IMR-90 (cell line): ENCODE measurements at regions not wholly inside any gene's neighbourhood (a gene's known extent, or its start where the extent isn't known, plus 50 kb on each side); places are given as distances from the start of the nearest gene placed in this dataset.

ENCODE experiments used
- ATAC-seq: fragments of 200-7000 bp; cut with Tn5 transposase; 2 replicates; pipeline ENCODE4 v1.9.1; 2020; ENCODE audit warnings: low read depth, mild to moderate bottlenecking, moderate library complexity
- BruUV-seq: library from RNA; stranded (reverse); fragments of 400-500 nt; replicated peaks from 2 replicates; lab custom pipeline; 2021; lab: Mats Ljungman, UMichigan
- CTCF ChIA-PET: fragments of 300-600 bp; formaldehyde crosslinking; extraction: SDS; loops from one replicate; lab custom pipeline; 2021; ENCODE audit warnings: antibody characterized with exemption; lab: Yijun Ruan, JAX
- POLR2A ChIA-PET: fragments of 300-600 bp; sonication (Branson Sonifier 250); formaldehyde crosslinking; loops from one replicate; lab custom pipeline; 2022; ENCODE audit warnings: antibody characterized with exemption; ENCODE audit not compliant: unreplicated experiment; lab: Charles Lee
- DNase-seq: peaks from one replicate; pipeline ENCODE4 v3.0.0; 2013
- H2AFZ ChIP-seq: replicated peaks from 2 replicates; pipeline ENCODE3; 2013; ENCODE audit warnings: low read length, mild to moderate bottlenecking; ENCODE audit not compliant: poor library complexity
- H2AK5ac ChIP-seq: 2 replicates; pipeline ENCODE4 v1.6.1; 2013; ENCODE audit warnings: low read depth, low read length, inconsistent platforms
- H2AK9ac ChIP-seq: replicated peaks from 2 replicates; pipeline ENCODE3; 2013; ENCODE audit warnings: mild to moderate bottlenecking, low read depth, low read length, moderate library complexity; ENCODE audit not compliant: poor library complexity
- H2BK120ac ChIP-seq: 2 replicates; pipeline ENCODE4 v1.6.1; 2013; ENCODE audit warnings: low read depth, low read length, inconsistent platforms
- H2BK15ac ChIP-seq: 3 replicates; pipeline ENCODE4 v1.6.1; 2013; ENCODE audit warnings: low read depth, low read length, inconsistent platforms
- H2BK20ac ChIP-seq: 2 replicates; pipeline ENCODE4 v1.6.1; 2013; ENCODE audit warnings: low read depth, mild to moderate bottlenecking, inconsistent platforms, low read length, moderate library complexity
- H2BK5ac ChIP-seq: 2 replicates; pipeline ENCODE4 v1.6.1; 2013; ENCODE audit warnings: mild to moderate bottlenecking, low read depth, low read length, inconsistent platforms; ENCODE audit not compliant: poor library complexity, severe bottlenecking
- H3K14ac ChIP-seq: replicated peaks from 2 replicates; pipeline ENCODE4 v1.6.1; 2013; ENCODE audit warnings: low read depth, low read length, inconsistent platforms
- H3K18ac ChIP-seq: 2 replicates; pipeline ENCODE4 v1.6.1; 2013; ENCODE audit warnings: low read depth, low read length, control low read depth
- H3K23ac ChIP-seq: 2 replicates; pipeline ENCODE4 v1.6.1; 2013; ENCODE audit warnings: low read depth, low read length, inconsistent platforms
- H3K27ac ChIP-seq: 2 replicates; pipeline ENCODE4 v1.5.1; 2013; ENCODE audit warnings: mild to moderate bottlenecking, control low read depth, low read length; ENCODE audit not compliant: insufficient read depth
- H3K27me3 ChIP-seq: 2 replicates; pipeline ENCODE4 v1.6.1; 2013; ENCODE audit warnings: low read length; ENCODE audit not compliant: control insufficient read depth, insufficient read depth
- H3K36me3 ChIP-seq: 2 replicates; pipeline ENCODE4 v1.6.1; 2013; ENCODE audit warnings: low read length, mixed read lengths; ENCODE audit not compliant: control insufficient read depth, insufficient read depth
- H3K4ac ChIP-seq: 2 replicates; pipeline ENCODE4 v1.6.1; 2013; ENCODE audit warnings: low read depth, low read length, inconsistent platforms
- H3K4me1 ChIP-seq: 2 replicates; pipeline ENCODE4 v1.6.1; 2013; ENCODE audit warnings: low read length, mixed read lengths; ENCODE audit not compliant: control insufficient read depth, insufficient read depth
- H3K4me2 ChIP-seq: 2 replicates; pipeline ENCODE4 v1.6.1; 2013; ENCODE audit warnings: low read depth, mild to moderate bottlenecking, control low read depth, low read length, moderate library complexity
- H3K4me3 ChIP-seq: 2 replicates; pipeline ENCODE4 v1.5.1; 2013; ENCODE audit warnings: low read depth, mild to moderate bottlenecking, control low read depth, low read length, moderate library complexity; ENCODE audit not compliant: insufficient read depth
- H3K56ac ChIP-seq: 2 replicates; pipeline ENCODE4 v1.6.1; 2013; ENCODE audit warnings: low read length, inconsistent platforms; ENCODE audit not compliant: insufficient read depth; ENCODE audit errors: extremely low read depth
- H3K79me1 ChIP-seq, 2 experiments: 2 replicates each; pipeline ENCODE4 v1.6.1; 2013; ENCODE audit warnings: low read length in 2 of 2, inconsistent platforms in 1 of 2, low read depth in 1 of 2
- H3K9ac ChIP-seq: 2 replicates; pipeline ENCODE4 v1.6.1; 2013; ENCODE audit warnings: low read depth, low read length, control low read depth
- H3K9me1 ChIP-seq: 2 replicates; pipeline ENCODE4 v1.6.1; 2013; ENCODE audit warnings: low read length, inconsistent platforms; ENCODE audit not compliant: insufficient read depth
- H3K9me3 ChIP-seq: 2 replicates; pipeline ENCODE4 v1.6.1; 2013; ENCODE audit warnings: low read length; ENCODE audit not compliant: control insufficient read depth, insufficient read depth
- H4K20me1 ChIP-seq: 2 replicates; pipeline ENCODE4 v1.6.1; 2013; ENCODE audit warnings: low read length, inconsistent platforms; ENCODE audit not compliant: insufficient read depth
- H4K5ac ChIP-seq: 2 replicates; pipeline ENCODE4 v1.6.1; 2013; ENCODE audit warnings: mild to moderate bottlenecking, low read depth, low read length, control low read depth
- H4K8ac ChIP-seq, 2 experiments: 2 replicates each; pipeline ENCODE4 v1.6.1; 2013; ENCODE audit warnings: low read depth in 2 of 2, low read length in 2 of 2, control low read depth in 1 of 2, inconsistent platforms in 1 of 2
- H4K91ac ChIP-seq: 2 replicates; pipeline ENCODE4 v1.6.1; 2013; ENCODE audit warnings: low read depth, low read length, inconsistent platforms; ENCODE audit not compliant: insufficient read depth
- BHLHE40 ChIP-seq: fragments of 150-350 bp; IDR thresholded peaks from 2 replicates; pipeline ENCODE4 v1.6.1; 2016; ENCODE audit warnings: mild to moderate bottlenecking, low read depth, low read length
- FOS ChIP-seq: fragments of 150-350 bp; IDR thresholded peaks from 2 replicates; pipeline ENCODE4 v1.6.1; 2016; ENCODE audit warnings: low read depth, low read length
- MXI1 ChIP-seq: IDR thresholded peaks from 2 replicates; pipeline ENCODE4 v1.6.1; 2012; ENCODE audit warnings: low read depth, mild to moderate bottlenecking, low read length, moderate library complexity, borderline replicate concordance
- POLR2A ChIP-seq: IDR thresholded peaks from 2 replicates; pipeline ENCODE4 v1.6.1; 2012; ENCODE audit warnings: mild to moderate bottlenecking, low read depth, low read length
- RAD21 ChIP-seq: IDR thresholded peaks from 2 replicates; pipeline ENCODE4 v1.6.1; 2012; ENCODE audit warnings: low read length, improper control_type of control experiment
- RCOR1 ChIP-seq: IDR thresholded peaks from 2 replicates; pipeline ENCODE4 v1.6.1; 2012; ENCODE audit warnings: mild to moderate bottlenecking, low read length, improper control_type of control experiment; ENCODE audit not compliant: insufficient replicate concordance
- SMC3 ChIP-seq: fragments of 150-350 bp; IDR thresholded peaks from 2 replicates; pipeline ENCODE4 v1.6.1; 2016; ENCODE audit warnings: low read depth, mild to moderate bottlenecking, antibody characterized with exemption, low read length, moderate library complexity
- WGBS, 2 experiments: methylation state at CpG; one replicate each; pipeline versions ENCODE4 v1.1.5 to v1.1.7; 2013; ENCODE audit warnings: missing lambda C conversion rate in 2 of 2; ENCODE audit not compliant: insufficient read length in 1 of 2; ENCODE audit errors: extremely low coverage in 2 of 2; 5-methylcytosine and 5-hydroxymethylcytosine counted together
- dilution Hi-C: fragments of 300-500 bp; cut with HindIII; formaldehyde crosslinking; loops from one replicate; pipeline ENCODE4 v1.14.3; 2018; ENCODE audit warnings: low sequenced_read_pairs; ENCODE audit not compliant: unreplicated experiment
- in situ Hi-C: fragments of 300-500 bp; cut with MboI; formaldehyde crosslinking; loops from 3 replicates; pipeline ENCODE4 v1.14.3; 2019; ENCODE audit warnings: low sequenced_read_pairs, inconsistent platforms, mixed read lengths
- intact Hi-C: fragments of 100-400 bp; cut with micrococcal nuclease; formaldehyde crosslinking; loops from 2 replicates; pipeline ENCODE4 v1.10.0; 2022

- ChIA-PET POLR2A (no interaction called here), CTCF (no interaction called here)
- H3K79me1 ChIP-seq: no peaks in the 10 kb centered on the region
- no peak overlapping the region for H2AK5ac ChIP-seq
- H2AK9ac ChIP-seq: no peak overlapping the region
- H3K4me2 ChIP-seq: no peak overlapping the region
- no peak overlapping the region for H2BK5ac ChIP-seq
- no peak for ATAC-seq
- no peak overlapping the region for H3K18ac ChIP-seq
- no peaks in the 10 kb centered on the region for H3K9me1 ChIP-seq
- no peak overlapping the region for H3K4me3 ChIP-seq
- no peak overlapping the region for H3K23ac ChIP-seq
- H2BK15ac ChIP-seq: no peak overlapping the region
- in situ Hi-C loops (no loop called here), intact Hi-C loops (no loop called here), dilution Hi-C loops (no loop called here)
- no peak overlapping the region for H4K91ac ChIP-seq
- H3K9ac ChIP-seq: no peak overlapping the region
- no peak overlapping the region for H4K5ac ChIP-seq
- no TSS peak for BruUV-seq
- H3K36me3 ChIP-seq: no peaks in the 10 kb centered on the region
- no peak overlapping the region for H3K56ac ChIP-seq
- no peak overlapping the region for H2BK120ac ChIP-seq
- H3K4ac ChIP-seq: no peak overlapping the region
- no peaks in the 10 kb centered on the region for H4K20me1 ChIP-seq
- H2AFZ ChIP-seq: no peak overlapping the region
- H3K4me1 ChIP-seq: no peaks in the 10 kb centered on the region
- no peak overlapping the region for H4K8ac ChIP-seq
- H3K27ac ChIP-seq: no peak overlapping the region
- no peaks in the 10 kb centered on the region for H3K27me3 ChIP-seq
- H2BK20ac ChIP-seq: no peak overlapping the region
- 30% methylated on average over 2 of the region's 2 CpGs; no CpG with 5 or more reads in 1 of the 2 experiments for WGBS, 2 experiments
- DNase-seq: no peak
- no peak for TF ChIP-seq SMC3
- no peak for TF ChIP-seq MXI1
- TF ChIP-seq FOS: no peak
- TF ChIP-seq RCOR1: no peak
- no peak for TF ChIP-seq RAD21
- TF ChIP-seq POLR2A: no peak
- TF ChIP-seq BHLHE40: no peak
- H3K14ac ChIP-seq: no peak overlapping the region
- peaks cover 13% of the 10 kb centered on the region; the same call in 1 of the 2 replicates for H3K9me3 ChIP-seq
Measured at GRCh38 chr3:13706451-13706850, 157.5 kb downstream of the FBLN2 start.
